GM12873 (cell line): ENCODE measurements at regions not wholly inside any gene's neighbourhood (a gene's known extent, or its start where the extent isn't known, plus 50 kb on each side); places are given as distances from the start of the nearest gene placed in this dataset.

Experiments used
- TF ChIP-seq, protein P1 (sequence below): IDR thresholded peaks from 2 replicates; pipeline ENCODE4 v1.5.1; 2012; ENCODE audit warnings: low read depth, mild to moderate bottlenecking, moderate library complexity, low read length, control low read depth; ENCODE audit not compliant: insufficient read depth; ENCODE audit errors: missing control alignments

DNA sequence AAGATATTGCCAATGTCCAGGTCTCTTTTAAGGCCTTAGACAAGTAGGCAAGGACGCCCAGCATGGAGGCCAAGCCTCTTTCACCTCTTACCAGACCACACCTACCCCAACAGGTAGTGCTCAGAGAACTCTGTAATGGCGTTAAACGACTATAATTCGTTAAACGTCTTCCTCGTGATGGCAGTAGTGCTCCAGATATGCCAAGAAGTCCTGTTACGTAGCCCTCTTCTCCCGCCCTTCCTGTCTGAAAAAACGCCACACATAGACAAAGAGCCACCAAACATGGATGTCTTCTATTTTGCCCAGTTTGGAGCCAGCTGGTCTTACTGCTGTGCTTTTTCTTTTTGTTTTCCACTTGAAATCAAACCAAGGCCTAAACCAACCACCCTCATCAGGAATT, 190.7 kb downstream of the OR13H1 start:
- TF ChIP-seq, protein P1, sequence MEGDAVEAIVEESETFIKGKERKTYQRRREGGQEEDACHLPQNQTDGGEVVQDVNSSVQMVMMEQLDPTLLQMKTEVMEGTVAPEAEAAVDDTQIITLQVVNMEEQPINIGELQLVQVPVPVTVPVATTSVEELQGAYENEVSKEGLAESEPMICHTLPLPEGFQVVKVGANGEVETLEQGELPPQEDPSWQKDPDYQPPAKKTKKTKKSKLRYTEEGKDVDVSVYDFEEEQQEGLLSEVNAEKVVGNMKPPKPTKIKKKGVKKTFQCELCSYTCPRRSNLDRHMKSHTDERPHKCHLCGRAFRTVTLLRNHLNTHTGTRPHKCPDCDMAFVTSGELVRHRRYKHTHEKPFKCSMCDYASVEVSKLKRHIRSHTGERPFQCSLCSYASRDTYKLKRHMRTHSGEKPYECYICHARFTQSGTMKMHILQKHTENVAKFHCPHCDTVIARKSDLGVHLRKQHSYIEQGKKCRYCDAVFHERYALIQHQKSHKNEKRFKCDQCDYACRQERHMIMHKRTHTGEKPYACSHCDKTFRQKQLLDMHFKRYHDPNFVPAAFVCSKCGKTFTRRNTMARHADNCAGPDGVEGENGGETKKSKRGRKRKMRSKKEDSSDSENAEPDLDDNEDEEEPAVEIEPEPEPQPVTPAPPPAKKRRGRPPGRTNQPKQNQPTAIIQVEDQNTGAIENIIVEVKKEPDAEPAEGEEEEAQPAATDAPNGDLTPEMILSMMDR: peak; percentile 38

DNA sequence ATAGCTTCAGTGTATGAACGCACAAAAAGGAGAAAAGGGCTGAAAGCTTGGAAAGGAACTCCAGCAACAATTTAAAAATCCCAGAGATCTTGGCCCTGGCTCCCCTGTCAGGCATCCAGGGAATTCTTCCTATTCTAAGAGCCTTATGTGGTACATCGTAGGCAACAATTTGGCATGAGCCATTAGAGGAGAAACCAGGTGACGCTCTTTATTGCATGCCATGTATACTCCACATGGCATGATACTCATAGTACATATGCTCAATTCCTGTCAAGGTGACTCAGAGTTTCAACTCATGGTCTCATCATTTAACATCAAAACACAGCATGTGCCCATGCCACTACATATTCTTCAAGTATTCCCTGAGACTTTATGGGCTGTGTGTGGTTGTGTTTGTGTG, 191.3 kb downstream of the OR13H1 start:
- TF ChIP-seq, protein P1: no peak

DNA sequence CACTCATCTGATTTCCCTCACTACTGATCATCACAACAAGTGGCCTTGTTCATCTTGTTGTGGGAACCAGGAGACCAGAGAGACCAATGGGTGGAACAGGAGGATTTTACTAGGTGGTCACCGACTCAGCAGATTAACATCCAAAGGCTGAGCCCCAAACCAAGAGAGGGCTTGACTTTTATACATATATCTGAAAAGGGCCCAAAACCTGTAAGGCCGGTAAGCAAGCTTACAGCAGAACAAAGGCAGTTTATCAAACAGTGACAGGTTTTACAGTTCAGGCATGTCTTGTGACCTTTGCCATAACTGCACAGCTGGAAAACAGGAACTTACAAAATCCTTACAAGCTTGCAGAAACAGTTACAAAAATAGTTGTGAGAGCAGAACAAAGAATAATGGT, 195.9 kb downstream of the OR13H1 start:
- TF ChIP-seq, protein P1: no peak

DNA sequence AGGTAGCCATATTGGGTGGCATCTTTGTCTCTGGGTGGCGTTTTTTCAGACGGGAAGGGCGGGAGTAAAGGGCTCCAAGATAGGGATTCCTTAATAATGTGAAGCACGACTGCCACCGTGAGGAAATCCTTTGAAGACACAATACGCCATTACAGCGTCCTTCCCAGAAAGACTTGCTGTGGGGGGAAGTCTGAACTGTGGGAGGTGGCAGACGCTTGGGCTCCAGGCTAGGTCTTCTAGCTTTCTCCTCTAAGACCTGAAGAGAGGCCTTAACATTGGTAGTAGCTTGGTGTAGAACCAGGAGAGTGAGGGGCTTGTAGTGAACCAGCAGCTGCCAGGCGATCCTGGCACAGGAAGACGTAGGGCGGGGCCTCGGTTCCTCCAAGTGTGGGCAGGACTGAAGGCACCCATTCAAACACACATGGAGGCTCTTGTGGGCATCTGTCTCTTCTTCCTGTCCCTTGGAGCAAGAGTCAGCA, 197.3 kb downstream of the OR13H1 start:
- TF ChIP-seq, protein P1: peak; percentile 51

DNA sequence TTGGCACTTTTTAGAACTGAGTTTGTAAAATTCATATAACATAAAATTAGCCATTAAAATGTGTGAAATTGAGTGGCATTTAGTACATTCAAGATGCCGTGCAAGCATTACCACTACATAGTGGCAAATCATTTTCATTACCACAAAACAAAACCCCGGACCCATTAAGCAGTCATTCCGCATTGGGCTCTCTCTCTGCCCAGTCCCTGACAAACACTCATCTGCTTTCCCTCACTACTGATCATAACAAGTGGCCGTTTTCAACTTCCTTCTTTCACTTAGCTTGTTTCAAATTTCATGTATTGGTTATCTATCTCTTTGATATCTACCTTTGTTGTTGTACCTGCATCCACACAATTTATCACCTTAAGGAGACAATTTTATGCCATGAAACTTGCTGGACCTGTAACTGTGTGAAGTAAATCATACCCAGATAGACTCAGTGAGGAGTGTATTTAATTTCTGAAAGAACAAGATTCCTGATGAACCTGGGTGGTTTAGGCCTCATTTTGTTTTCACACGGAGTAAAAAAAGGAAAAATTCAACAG, 202.1 kb downstream of the OR13H1 start:
- TF ChIP-seq, protein P1: no peak

DNA sequence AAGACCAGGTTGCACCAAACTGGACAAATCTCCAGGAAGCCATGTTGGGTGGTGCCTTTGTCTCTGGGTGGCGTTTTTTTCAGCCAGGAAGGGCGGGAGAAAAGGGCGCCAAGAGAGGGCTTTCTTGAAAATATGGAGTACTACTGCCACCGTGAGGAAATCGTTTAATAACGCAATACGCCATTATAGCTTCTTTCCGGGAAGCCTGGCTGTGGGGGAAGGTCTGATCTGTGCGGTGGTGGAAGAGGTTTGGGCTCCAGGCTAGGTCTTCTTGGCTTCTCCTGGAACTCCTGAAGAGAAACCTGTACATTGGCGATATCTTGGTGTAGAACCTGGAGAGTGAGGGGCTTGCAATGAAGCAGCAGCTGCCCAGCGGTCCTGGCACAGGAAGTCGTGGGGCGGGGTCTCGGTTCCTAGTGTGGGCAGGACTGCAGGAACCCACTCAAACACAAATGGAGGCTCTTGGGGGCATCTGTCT, 202.7 kb downstream of the OR13H1 start:
- TF ChIP-seq, protein P1: peak; percentile 50

DNA sequence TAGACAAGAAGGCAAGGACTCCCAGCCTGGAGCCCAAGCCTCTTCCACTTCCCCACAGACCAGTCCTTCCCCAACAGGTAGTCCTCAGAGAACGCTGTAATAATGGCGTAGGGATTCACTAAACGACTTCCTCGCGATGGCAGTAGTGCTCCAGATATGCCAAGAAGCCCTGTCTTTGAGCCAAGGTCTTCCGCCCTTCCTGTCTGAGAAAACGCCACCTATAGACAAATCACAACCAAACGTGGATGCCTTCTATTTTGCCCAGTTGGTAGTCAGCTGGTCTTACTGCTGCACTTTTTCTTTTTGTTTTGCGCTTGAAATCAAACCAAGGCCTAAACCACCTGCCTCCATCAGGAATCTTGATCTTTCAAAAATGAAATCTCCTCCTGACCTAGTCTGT, 203.3 kb downstream of the OR13H1 start:
- TF ChIP-seq, protein P1: peak; percentile 64
